HEK293T (cell line): ENCODE measurements at regions not wholly inside any gene's neighbourhood (a gene's known extent, or its start where the extent isn't known, plus 50 kb on each side); places are given as distances from the start of the nearest gene placed in this dataset.

Experiments
- CTCF ChIA-PET: fragments of 350-600 bp; formaldehyde crosslinking; extraction: SDS; loops from one replicate; lab custom pipeline; 2021; ENCODE audit warnings: antibody characterized with exemption, inconsistent platforms; lab: Yijun Ruan, JAX
- POLR2A ChIA-PET: fragments of 350-600 bp; formaldehyde crosslinking; extraction: SDS; loops from one replicate; lab custom pipeline; 2020; ENCODE audit warnings: antibody characterized with exemption, inconsistent platforms; lab: Yijun Ruan, JAX
- DNase-seq: peaks from one replicate; pipeline ENCODE4 v3.0.0; 2012; ENCODE audit warnings: mixed read lengths; ENCODE audit errors: extremely low spot score
- ARNT ChIP-seq: fragments of 450-650 bp; IDR thresholded peaks from 2 replicates; pipeline ENCODE4 v1.6.1; 2017; ENCODE audit warnings: mild to moderate bottlenecking
- BHLHE40 ChIP-seq: fragments of 450-650 bp; IDR thresholded peaks from 2 replicates; pipeline ENCODE4 v1.6.1; 2016; ENCODE audit warnings: mild to moderate bottlenecking, moderate library complexity, borderline replicate concordance
- CTBP1 ChIP-seq: fragments of 450-650 bp; IDR thresholded peaks from 2 replicates; pipeline ENCODE4 v1.6.1; 2016; ENCODE audit warnings: borderline replicate concordance
- ELF4 ChIP-seq: fragments of 450-650 bp; IDR thresholded peaks from 2 replicates; pipeline ENCODE4 v1.6.1; 2017; ENCODE audit warnings: antibody characterized with exemption
- FOXA1 ChIP-seq: fragments of 450-650 bp; IDR thresholded peaks from 2 replicates; pipeline ENCODE4 v1.6.1; 2016; ENCODE audit warnings: mild to moderate bottlenecking
- FOXK2 ChIP-seq: fragments of 450-650 bp; IDR thresholded peaks from 2 replicates; pipeline ENCODE4 v1.6.1; 2016; ENCODE audit warnings: mild to moderate bottlenecking
- FOXM1 ChIP-seq: fragments of 450-650 bp; IDR thresholded peaks from 2 replicates; pipeline ENCODE4 v1.6.1; 2017; ENCODE audit warnings: mild to moderate bottlenecking, borderline replicate concordance
- HDGF ChIP-seq: fragments of 450-650 bp; IDR thresholded peaks from 2 replicates; pipeline ENCODE4 v1.6.1; 2017; ENCODE audit warnings: antibody characterized with exemption, borderline replicate concordance
- L3MBTL2 ChIP-seq: fragments of 450-650 bp; conservative IDR thresholded peaks from 2 replicates; pipeline ENCODE4 v1.6.1; 2016; ENCODE audit warnings: mild to moderate bottlenecking
- LEF1 ChIP-seq: fragments of 450-650 bp; IDR thresholded peaks from 2 replicates; pipeline ENCODE4 v1.6.1; 2017; ENCODE audit warnings: mild to moderate bottlenecking, borderline replicate concordance
- NFRKB ChIP-seq: fragments of 450-650 bp; IDR thresholded peaks from 2 replicates; pipeline ENCODE4 v1.6.1; 2016; ENCODE audit warnings: mild to moderate bottlenecking, moderate library complexity
- SP1 ChIP-seq: fragments of 450-650 bp; IDR thresholded peaks from 2 replicates; pipeline ENCODE4 v1.6.1; 2017
- SUZ12 ChIP-seq: fragments of 450-650 bp; IDR thresholded peaks from 2 replicates; pipeline ENCODE4 v1.6.1; 2016; ENCODE audit warnings: mild to moderate bottlenecking
- TARDBP ChIP-seq: fragments of 450-650 bp; IDR thresholded peaks from 2 replicates; pipeline ENCODE4 v1.6.1; 2016
- ZNF384 ChIP-seq: fragments of 450-650 bp; IDR thresholded peaks from 2 replicates; pipeline ENCODE4 v1.6.1; 2016
- TF ChIP-seq, protein P1 (sequence below): fragments of 450-650 bp; IDR thresholded peaks from 2 replicates; pipeline ENCODE4 v1.6.1; 2016

GRCh38 chr11:91730620-91731019 lies 494.0 kb upstream of the FAT3 start:
- ChIA-PET POLR2A (no interaction called here), CTCF (no interaction called here)
- DNase-seq: no peak
- TF ChIP-seq L3MBTL2 (no peak), ARNT (no peak), ZNF384 (no peak), FOXM1 (no peak), CTBP1 (no peak), TARDBP (no peak), ELF4 (no peak), SUZ12 (no peak), NFRKB (no peak), LEF1 (no peak), HDGF (no peak), FOXK2 (no peak), SP1 (no peak), BHLHE40 (no peak), FOXA1 (no peak)
- TF ChIP-seq, protein P1, sequence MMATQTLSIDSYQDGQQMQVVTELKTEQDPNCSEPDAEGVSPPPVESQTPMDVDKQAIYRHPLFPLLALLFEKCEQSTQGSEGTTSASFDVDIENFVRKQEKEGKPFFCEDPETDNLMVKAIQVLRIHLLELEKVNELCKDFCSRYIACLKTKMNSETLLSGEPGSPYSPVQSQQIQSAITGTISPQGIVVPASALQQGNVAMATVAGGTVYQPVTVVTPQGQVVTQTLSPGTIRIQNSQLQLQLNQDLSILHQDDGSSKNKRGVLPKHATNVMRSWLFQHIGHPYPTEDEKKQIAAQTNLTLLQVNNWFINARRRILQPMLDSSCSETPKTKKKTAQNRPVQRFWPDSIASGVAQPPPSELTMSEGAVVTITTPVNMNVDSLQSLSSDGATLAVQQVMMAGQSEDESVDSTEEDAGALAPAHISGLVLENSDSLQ: no peak

GRCh38 chr11:91730057-91730456 lies 494.6 kb upstream of the FAT3 start:
- CTCF ChIA-PET: no interaction called here

GRCh38 chr11:91717169-91717568 lies 507.4 kb upstream of the FAT3 start:
- ChIA-PET POLR2A (no interaction called here), CTCF (no interaction called here)
- TF ChIP-seq ELF4: no peak
- no peak for TF ChIP-seq SP1
- TF ChIP-seq FOXA1: no peak
- TF ChIP-seq NFRKB: no peak
- TF ChIP-seq BHLHE40: no peak
- no peak for TF ChIP-seq CTBP1
- no peak for TF ChIP-seq TARDBP
- no peak for TF ChIP-seq L3MBTL2
- TF ChIP-seq, protein P1: no peak
- TF ChIP-seq SUZ12: no peak
- no peak for TF ChIP-seq FOXM1
- no peak for TF ChIP-seq LEF1
- no peak for TF ChIP-seq FOXK2
- TF ChIP-seq ZNF384: no peak
- TF ChIP-seq HDGF: no peak
- no peak for TF ChIP-seq ARNT
- no peak for DNase-seq

More at GRCh38 chr11:91730057-91730456, 494.6 kb upstream of the FAT3 start:
- TF ChIP-seq L3MBTL2: no peak
- no peak for TF ChIP-seq FOXA1
- no peak for TF ChIP-seq FOXM1
- TF ChIP-seq TARDBP: no peak
- TF ChIP-seq NFRKB: no peak
- TF ChIP-seq SUZ12: no peak
- no peak for TF ChIP-seq ELF4
- TF ChIP-seq, protein P1: no peak
- no peak for TF ChIP-seq HDGF
- no peak for TF ChIP-seq SP1
- TF ChIP-seq BHLHE40: no peak
- TF ChIP-seq ZNF384: no peak
- no peak for TF ChIP-seq LEF1
- no peak for TF ChIP-seq CTBP1
- TF ChIP-seq FOXK2: no peak
- TF ChIP-seq ARNT: no peak
- DNase-seq: no peak
- POLR2A ChIA-PET: no interaction called here

- CTCF ChIA-PET: no interaction called here
- POLR2A ChIA-PET: no interaction called here
- TF ChIP-seq ZNF384: no peak
- no peak for TF ChIP-seq LEF1
- TF ChIP-seq SUZ12: no peak
- no peak for TF ChIP-seq FOXK2
- no peak for TF ChIP-seq NFRKB
- no peak for TF ChIP-seq ELF4
- no peak for TF ChIP-seq TARDBP
- no peak for TF ChIP-seq FOXM1
- no peak for TF ChIP-seq BHLHE40
- no peak for TF ChIP-seq CTBP1
- TF ChIP-seq, protein P1: no peak
- no peak for TF ChIP-seq FOXA1
- TF ChIP-seq L3MBTL2: no peak
- TF ChIP-seq ARNT: no peak
- TF ChIP-seq SP1: no peak
- no peak for TF ChIP-seq HDGF
- DNase-seq: no peak
Measured at GRCh38 chr11:91707652-91708482, 516.8 kb upstream of the FAT3 start.

DNA sequence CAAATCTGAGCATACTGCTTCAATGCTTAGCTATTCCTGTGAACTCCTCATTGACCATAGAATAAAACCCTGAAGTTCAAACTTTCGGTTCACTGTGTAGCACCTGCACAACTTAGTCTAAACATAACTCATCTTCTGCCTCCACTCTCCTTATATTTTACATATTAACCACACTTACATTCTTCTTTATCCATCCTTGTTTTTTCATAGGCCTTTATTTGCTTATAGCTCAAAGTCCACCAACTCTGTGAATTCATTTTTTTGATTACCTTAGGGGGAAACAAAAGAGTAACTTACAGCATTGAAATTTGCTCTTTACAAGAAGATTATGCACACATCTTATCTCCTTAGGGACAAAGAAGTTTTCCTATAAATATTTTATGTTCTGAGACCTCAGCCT lies 521.6 kb upstream of the FAT3 start:
- no peak for TF ChIP-seq FOXM1
- POLR2A ChIA-PET: no interaction called here
- no peak for DNase-seq
- CTCF ChIA-PET: no interaction called here
